Effector CD8-positive, alpha-beta T cell (primary cell): ENCODE measurements at regions not wholly inside any gene's neighbourhood (a gene's known extent, or its start where the extent isn't known, plus 50 kb on each side); places are given as distances from the start of the nearest gene placed in this dataset.

Experiments used
- DNase-seq: peaks from one replicate; lab custom pipeline; 2025; lab: John Stamatoyannopoulos, UW

- DNase-seq, result no peak
These were observed 78.7 kb upstream of the SNRK start for GRCh38 chr3:43207628-43208085.

DNA sequence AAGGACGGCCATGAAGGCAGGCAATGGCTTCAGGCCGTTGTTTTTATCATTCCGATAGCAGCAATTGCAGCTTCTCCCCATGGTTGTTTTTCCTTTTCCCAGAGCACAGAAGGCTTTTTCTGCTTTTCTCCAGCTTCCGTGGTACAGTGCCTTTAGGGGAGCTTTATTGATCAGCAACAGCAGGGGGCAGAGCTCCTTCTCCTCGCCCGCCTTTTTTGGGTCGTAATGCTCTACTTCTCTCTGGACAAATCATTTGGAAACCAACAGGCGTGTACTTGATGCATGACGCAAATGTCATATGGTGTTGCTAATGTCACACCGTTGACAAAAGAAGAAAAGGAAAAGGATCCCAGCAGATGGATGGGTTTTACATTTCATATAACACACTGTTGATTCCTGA lies 79.7 kb upstream of the SNRK start:
- DNase-seq, result no peak

DNA sequence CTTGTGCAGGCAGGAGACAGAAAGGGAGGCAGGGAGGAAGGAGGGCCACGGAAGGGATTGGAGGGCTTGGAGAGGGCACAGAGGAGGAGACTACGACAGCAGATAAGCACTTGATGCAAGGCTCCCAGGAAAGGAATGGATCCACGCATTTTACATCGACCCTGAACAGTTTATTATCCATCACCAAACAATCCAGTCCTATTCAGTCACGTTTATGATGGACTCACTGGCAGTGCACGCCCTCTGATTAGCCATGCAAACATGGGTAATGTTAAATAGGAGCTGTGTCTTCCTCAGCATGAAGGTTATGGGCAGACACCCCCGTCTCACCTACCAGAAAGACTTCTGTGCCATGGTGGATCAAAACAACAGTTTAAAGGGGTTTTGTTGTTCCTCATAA lies 80.2 kb upstream of the SNRK start:
- DNase-seq, result no peak

DNA sequence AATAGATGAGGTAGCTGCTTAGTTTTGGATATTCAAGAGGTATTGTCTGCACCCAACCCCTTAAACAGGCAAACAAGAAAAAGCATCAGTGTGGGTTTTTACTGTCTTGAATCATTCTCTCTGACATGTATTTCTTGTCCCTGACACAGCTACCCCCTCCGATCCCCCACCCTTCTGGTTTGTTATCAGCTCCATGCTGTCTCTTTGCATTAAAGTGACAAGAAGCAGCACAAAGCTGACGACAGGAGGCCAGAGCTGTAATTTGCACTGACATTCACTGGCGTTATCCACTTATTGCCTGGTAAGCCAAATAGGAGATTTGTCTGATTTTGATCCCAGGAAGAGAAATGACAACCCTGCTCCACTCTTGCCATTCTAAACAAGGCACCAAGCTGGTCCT lies 83.3 kb upstream of the SNRK start:
- DNase-seq, result no peak

DNA sequence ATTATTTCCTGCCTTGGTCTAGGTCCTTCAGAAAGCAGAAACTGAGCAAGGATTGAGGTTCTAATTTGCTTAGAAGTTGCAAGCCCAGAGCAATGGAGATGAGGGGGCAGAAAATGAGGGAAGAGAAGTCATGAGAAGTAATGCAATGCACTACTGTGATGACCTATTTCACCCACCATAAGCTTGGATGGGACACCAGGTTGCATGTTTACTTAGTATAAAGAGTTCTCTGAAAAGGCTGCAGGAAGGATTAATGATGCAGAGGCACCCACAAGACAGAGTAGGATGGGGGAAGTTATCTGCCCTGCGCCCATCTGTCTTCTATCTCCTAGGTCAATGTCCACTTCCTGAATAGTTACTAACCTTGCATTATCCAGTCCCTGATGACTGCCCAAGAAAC lies 84.8 kb upstream of the SNRK start:
- no peak for DNase-seq

GRCh38 chr3:43199645-43200306 lies 86.6 kb upstream of the SNRK start:
- no peak for DNase-seq

DNA sequence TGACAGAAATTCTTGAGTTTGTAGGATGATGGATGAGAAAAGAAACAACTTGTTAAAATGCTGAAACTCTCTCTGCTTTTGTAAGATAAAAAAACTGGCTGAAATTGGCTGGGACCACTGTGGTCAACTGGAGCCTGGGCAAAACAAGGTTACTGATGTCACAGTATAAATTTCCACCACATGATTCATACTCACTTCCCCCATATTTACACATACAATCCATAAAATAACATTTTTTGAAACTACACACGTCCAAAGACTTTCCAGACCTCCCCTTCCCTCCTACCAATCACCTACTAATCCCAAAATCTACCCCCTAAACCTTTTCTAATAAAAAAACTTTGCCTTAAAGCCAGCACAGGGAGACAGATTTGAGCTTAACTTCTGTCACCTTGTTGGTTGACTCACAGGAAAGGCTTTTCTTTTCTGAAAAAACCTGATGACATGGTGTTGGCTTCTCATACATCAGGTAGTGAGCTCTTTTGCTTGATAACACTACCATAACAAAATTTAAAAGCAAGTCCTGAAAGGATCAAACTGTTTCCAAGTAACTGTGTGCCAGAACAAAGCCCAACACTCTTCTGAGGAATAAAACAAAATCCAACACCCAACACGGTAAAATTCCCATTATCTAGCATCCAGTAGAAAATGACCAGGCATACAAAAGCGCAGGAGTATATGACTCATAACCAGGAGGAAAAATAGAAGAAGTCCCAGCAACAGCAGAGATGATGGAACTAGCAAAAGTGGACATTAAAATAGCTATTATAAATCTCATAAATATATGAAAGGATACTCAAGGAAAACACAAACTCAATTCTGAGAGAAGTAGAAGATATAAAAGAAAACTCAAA lies 87.3 kb upstream of the SNRK start:
- no peak for DNase-seq

DNA sequence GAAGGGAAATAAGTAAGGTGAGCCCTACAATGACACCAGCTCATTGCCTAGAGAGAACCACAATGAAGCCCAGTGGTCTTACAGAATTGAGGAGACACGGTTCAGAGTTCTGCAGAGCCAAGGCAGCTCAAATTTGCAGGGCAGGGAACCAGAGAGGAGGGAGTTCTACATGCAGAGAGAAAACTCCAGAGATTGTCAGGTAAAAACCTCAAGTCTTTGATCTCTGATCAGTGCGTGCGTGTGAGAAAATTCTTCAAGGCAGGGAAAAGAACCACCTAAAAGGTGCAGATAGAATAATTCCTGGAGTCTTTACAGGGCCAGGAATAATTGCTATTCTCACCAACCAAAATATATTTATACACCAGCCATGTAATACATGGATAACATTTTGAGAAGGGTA lies 88.0 kb upstream of the SNRK start:
- DNase-seq, result no peak

- no peak for DNase-seq
These were observed 89.2 kb upstream of the SNRK start for GRCh38 chr3:43197181-43197580.

DNA sequence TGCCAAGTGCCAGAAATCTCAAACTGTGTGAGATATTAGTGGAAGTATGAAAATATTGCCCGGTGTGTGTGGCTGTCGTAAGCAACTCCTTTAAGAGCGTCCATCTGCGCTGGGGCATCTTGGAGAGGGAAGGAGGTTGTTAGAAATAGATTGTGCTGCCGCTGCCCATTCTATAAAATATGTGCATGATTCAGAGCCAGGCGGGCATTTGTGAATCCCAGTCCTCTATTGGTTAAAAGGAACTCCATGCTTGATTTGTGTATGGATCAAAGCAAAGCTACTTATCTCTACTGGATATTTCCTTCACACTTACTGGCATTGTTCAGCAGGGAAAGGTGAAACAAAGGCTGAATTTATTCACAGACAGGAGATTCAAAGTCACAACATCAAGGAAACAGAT lies 89.6 kb upstream of the SNRK start:
- no peak for DNase-seq

DNA sequence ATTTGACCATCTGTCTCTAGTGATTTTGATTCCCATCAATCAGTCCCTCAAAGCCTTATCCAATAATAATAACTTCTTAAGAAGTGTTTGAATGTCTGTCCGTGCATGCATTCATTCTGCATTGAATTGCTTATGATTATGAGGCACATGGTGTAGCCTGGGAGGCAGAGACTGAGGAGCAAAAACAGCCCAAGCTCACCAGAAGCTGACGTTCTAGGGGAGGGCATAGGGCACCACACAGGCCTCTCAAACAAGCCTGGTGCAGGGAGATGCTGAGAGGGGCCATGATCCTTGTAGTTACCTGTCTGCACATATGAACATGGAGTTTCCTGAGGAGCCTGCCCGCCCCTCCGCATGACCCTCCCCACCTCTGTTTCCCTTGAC lies 89.2 kb upstream of the POMGNT2 start:
- DNase-seq, result no peak

- no peak for DNase-seq
These were observed 88.7 kb upstream of the POMGNT2 start for GRCh38 chr3:43194490-43195114.

GRCh38 chr3:43194069-43194468 lies 88.2 kb upstream of the POMGNT2 start:
- no peak for DNase-seq

DNA sequence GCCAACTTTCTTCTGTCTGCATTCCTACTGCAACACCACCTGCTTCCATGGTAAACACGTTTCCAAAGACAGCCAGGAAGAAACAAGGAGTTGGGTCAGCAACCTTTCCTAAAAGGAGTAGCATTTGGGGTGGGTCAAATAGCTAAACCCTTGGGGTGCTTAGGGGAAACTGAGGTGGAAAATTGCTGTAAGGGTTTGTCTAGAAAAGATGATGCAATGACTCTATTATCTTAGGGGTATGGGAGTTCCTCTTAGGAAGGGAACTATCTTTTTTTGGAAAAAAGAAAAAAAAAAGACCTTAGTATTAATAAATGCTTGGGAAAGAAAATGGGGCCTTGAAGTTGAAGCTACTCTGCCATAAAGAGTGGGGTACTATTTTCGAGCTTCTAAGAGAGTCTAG lies 86.1 kb upstream of the POMGNT2 start:
- DNase-seq, result no peak

- DNase-seq, result no peak
These were observed 85.2 kb upstream of the POMGNT2 start for GRCh38 chr3:43191116-43191515.

DNA sequence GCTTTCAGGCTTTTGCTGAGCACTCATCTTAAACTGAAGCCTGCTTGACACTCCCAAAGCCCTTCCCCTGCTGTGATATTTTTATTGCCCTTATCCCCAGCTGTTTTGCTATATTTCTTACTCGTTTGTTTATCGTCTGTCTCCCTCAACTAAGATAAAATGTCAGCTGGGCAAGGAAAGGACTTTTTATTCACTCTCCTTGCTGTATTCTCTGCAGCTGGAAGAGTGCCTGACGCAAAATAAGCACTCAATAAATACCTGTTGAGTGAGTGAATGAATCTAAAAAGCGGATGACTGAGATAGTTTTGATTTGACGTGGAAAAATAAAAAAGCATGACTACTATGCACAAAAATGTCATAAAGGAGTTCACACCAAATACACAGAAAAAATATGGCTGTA lies 84.8 kb upstream of the POMGNT2 start:
- DNase-seq, result no peak

- DNase-seq, result no peak
These were observed 82.1 kb upstream of the POMGNT2 start for GRCh38 chr3:43187836-43188479.

DNA sequence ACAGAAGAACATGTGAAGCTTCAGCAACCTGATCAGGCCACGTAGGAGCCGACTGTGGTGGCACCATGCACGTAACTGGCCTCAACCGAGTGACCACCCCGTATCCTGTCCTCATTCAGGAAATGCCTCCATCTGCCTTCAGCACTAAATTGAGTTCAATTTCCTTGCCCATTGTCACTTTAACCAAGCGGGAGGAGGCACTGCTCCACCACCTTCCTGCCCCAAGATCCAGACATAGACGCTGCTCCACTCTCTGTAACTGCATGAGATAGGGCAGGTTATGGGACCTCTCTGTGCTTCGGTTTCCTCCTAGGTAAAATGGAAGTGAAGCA lies 80.1 kb upstream of the POMGNT2 start:
- DNase-seq, result no peak

GRCh38 chr3:43185274-43185982 lies 79.5 kb upstream of the POMGNT2 start:
- no peak for DNase-seq

- DNase-seq, result no peak
These were observed 77.6 kb upstream of the POMGNT2 start for GRCh38 chr3:43183456-43183855.

DNA sequence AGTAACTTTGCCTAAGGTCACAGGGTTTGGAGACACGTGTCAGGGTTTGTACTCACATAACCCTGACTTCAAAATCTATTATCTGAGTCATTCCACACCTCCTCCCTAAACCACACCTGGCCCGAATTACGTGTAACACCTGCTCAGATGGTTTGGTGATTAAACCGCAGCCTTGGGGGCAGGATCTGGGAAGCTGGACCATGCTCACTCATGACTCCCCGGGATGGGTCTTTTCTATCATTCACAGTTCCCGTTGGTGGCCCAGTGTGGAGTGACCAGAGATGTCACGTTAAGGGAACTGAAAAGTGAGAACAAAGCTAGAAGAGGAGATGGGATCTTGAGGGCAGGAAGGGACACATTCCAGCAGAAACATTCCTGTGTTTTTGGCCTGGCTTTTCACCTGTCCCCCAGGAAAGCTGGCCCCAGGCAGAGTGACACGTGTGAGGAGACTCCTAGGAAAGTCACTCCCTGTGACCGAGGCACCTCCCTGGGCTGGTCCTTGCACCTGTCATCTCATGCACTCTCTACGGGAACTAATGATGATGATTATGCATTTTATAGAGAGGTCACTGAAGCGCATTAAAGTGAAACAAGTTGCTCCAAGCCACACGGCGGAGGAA lies 75.4 kb upstream of the POMGNT2 start:
- no peak for DNase-seq

DNA sequence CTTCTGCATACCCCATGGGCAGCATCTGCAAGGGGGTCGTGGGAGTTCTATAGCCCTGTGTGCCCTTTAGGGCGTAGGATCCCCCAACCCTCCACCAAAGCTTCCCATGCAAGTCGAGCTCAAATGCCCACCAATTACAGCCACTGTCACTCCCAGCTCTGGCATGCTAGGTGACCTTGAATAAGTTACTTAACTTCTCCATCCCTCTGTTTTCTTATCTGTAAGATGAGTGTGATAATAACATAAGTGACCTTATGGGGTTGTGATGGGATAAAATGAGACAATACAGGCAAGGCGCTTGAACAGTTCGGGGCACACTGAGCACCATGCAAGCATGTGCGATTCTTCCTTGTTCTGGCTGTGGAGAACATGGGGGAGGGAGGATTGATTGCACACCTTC lies 74.8 kb upstream of the POMGNT2 start:
- DNase-seq, result no peak
